ENCODE measurements at regions not wholly inside any gene's neighbourhood (a gene's known extent, or its start where the extent isn't known, plus 50 kb on each side); places are given as distances from the start of the nearest gene placed in this dataset.

DNA sequence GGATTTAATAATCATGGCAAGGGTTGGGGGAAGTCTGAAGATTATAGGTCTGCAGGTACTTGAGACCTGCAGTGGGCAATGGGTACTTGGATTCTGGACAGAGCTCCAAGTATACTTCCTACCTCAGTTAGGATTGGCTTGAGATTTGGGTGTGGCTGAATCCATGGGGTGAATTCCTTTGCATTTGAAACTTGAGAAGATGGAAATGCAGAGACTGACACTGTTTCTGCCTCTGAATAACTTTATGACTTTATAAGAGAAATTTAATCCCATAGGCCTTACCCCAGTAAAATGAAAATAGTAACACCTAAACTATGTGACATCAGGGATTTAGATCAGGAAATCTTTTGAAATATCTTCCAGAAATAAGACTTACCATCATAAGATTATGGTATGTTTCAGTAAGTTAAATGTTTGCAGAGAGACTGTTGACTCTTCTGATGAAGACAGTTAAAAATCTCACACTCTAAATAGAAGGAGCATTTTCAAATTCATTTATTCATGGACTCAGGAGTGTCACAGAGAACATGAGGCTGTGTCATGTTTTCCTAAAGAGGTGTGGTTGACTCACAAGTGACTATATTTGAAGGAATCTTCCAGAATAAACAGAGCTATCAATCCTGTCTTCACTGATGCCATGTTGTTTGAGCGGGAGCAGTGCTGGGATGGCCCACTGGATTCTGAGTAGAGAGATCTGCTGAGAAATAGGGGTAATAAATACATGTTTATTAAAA is 513.5 kb upstream of the NR3C2 start:
- no peak for TF ChIP-seq EZH2 (IDR thresholded peaks at IDR 0.05; ENCODE audit: low read length, missing control alignments)
- TF ChIP-seq, protein P1, sequence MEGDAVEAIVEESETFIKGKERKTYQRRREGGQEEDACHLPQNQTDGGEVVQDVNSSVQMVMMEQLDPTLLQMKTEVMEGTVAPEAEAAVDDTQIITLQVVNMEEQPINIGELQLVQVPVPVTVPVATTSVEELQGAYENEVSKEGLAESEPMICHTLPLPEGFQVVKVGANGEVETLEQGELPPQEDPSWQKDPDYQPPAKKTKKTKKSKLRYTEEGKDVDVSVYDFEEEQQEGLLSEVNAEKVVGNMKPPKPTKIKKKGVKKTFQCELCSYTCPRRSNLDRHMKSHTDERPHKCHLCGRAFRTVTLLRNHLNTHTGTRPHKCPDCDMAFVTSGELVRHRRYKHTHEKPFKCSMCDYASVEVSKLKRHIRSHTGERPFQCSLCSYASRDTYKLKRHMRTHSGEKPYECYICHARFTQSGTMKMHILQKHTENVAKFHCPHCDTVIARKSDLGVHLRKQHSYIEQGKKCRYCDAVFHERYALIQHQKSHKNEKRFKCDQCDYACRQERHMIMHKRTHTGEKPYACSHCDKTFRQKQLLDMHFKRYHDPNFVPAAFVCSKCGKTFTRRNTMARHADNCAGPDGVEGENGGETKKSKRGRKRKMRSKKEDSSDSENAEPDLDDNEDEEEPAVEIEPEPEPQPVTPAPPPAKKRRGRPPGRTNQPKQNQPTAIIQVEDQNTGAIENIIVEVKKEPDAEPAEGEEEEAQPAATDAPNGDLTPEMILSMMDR (conservative IDR thresholded peaks at IDR 0.05 in 1 of 2, IDR thresholded peaks at IDR 0.05 in 1 of 2; ENCODE audit: low read depth in 1 of 2, low read length in 2 of 2) = no peak
